GM12864 (cell line): ENCODE measurements at regions not wholly inside any gene's neighbourhood (a gene's known extent, or its start where the extent isn't known, plus 50 kb on each side); places are given as distances from the start of the nearest gene placed in this dataset.

Experiments used
- DNase-seq: peaks from one replicate; pipeline ENCODE4 v3.0.0-alpha.2; 2011; ENCODE audit warnings: low read depth
- H3K4me3 ChIP-seq: 2 replicates; pipeline ENCODE4 v1.5.1; 2011; ENCODE audit warnings: mild to moderate bottlenecking, low read depth, low read length, control low read depth
- CTCF ChIP-seq: IDR thresholded peaks from 2 replicates; pipeline ENCODE4 v1.5.1; 2011; ENCODE audit warnings: low read depth, mild to moderate bottlenecking, moderate library complexity, low read length, control low read depth, inconsistent platforms; ENCODE audit errors: missing control alignments

- TF ChIP-seq CTCF, result no peak
- H3K4me3 ChIP-seq, result no peak overlapping the region
- no peak for DNase-seq
Observed at GRCh38 chr6:113513086-113513485, 344.1 kb upstream of the MARCKS start.

GRCh38 chr6:113522376-113522775 lies 334.8 kb upstream of the MARCKS start:
- no peak for DNase-seq
- no peak for TF ChIP-seq CTCF
- H3K4me3 ChIP-seq, result no peak overlapping the region

GRCh38 chr6:113524826-113525225 lies 332.3 kb upstream of the MARCKS start:
- DNase-seq, result no peak
- no peak for TF ChIP-seq CTCF

GRCh38 chr6:113526553-113526952 lies 330.6 kb upstream of the MARCKS start:
- DNase-seq, result no peak
- no peak for TF ChIP-seq CTCF
- H3K4me3 ChIP-seq, result no peak overlapping the region

More at GRCh38 chr6:113524826-113525225, 332.3 kb upstream of the MARCKS start:
- no peak overlapping the region for H3K4me3 ChIP-seq

GRCh38 chr6:113526995-113527394 lies 330.1 kb upstream of the MARCKS start:
- DNase-seq, result no peak
- no peak for TF ChIP-seq CTCF
- no peak overlapping the region for H3K4me3 ChIP-seq

GRCh38 chr6:113528111-113528510 lies 329.0 kb upstream of the MARCKS start:
- no peak for DNase-seq
- no peak for TF ChIP-seq CTCF

GRCh38 chr6:113529196-113529595 lies 327.9 kb upstream of the MARCKS start:
- no peak overlapping the region for H3K4me3 ChIP-seq
- no peak for TF ChIP-seq CTCF
- DNase-seq, result no peak

More at GRCh38 chr6:113528111-113528510, 329.0 kb upstream of the MARCKS start:
- no peak overlapping the region for H3K4me3 ChIP-seq
